IMR-90 (cell line): ENCODE measurements at regions not wholly inside any gene's neighbourhood (a gene's known extent, or its start where the extent isn't known, plus 50 kb on each side); places are given as distances from the start of the nearest gene placed in this dataset.

Experiments used
- ATAC-seq: fragments of 200-7000 bp; cut with Tn5 transposase; 2 replicates; pipeline ENCODE4 v1.9.1; 2020; ENCODE audit warnings: low read depth, mild to moderate bottlenecking, moderate library complexity
- BruUV-seq: library from RNA; stranded (reverse); fragments of 400-500 nt; replicated peaks from 2 replicates; lab custom pipeline; 2021; lab: Mats Ljungman, UMichigan
- CTCF ChIA-PET: fragments of 300-600 bp; formaldehyde crosslinking; extraction: SDS; loops from one replicate; lab custom pipeline; 2021; ENCODE audit warnings: antibody characterized with exemption; lab: Yijun Ruan, JAX
- POLR2A ChIA-PET: fragments of 300-600 bp; sonication (Branson Sonifier 250); formaldehyde crosslinking; loops from one replicate; lab custom pipeline; 2022; ENCODE audit warnings: antibody characterized with exemption; ENCODE audit not compliant: unreplicated experiment; lab: Charles Lee
- DNase-seq: peaks from one replicate; pipeline ENCODE4 v3.0.0; 2013
- H2AFZ ChIP-seq: replicated peaks from 2 replicates; pipeline ENCODE3; 2013; ENCODE audit warnings: low read length, mild to moderate bottlenecking; ENCODE audit not compliant: poor library complexity
- H2AK5ac ChIP-seq: 2 replicates; pipeline ENCODE4 v1.6.1; 2013; ENCODE audit warnings: low read depth, low read length, inconsistent platforms
- H2AK9ac ChIP-seq: replicated peaks from 2 replicates; pipeline ENCODE3; 2013; ENCODE audit warnings: mild to moderate bottlenecking, low read depth, low read length, moderate library complexity; ENCODE audit not compliant: poor library complexity
- H2BK120ac ChIP-seq: 2 replicates; pipeline ENCODE4 v1.6.1; 2013; ENCODE audit warnings: low read depth, low read length, inconsistent platforms
- H2BK15ac ChIP-seq: 3 replicates; pipeline ENCODE4 v1.6.1; 2013; ENCODE audit warnings: low read depth, low read length, inconsistent platforms
- H2BK20ac ChIP-seq: 2 replicates; pipeline ENCODE4 v1.6.1; 2013; ENCODE audit warnings: low read depth, mild to moderate bottlenecking, inconsistent platforms, low read length, moderate library complexity
- H2BK5ac ChIP-seq: 2 replicates; pipeline ENCODE4 v1.6.1; 2013; ENCODE audit warnings: mild to moderate bottlenecking, low read depth, low read length, inconsistent platforms; ENCODE audit not compliant: poor library complexity, severe bottlenecking
- H3K14ac ChIP-seq: replicated peaks from 2 replicates; pipeline ENCODE4 v1.6.1; 2013; ENCODE audit warnings: low read depth, low read length, inconsistent platforms
- H3K18ac ChIP-seq: 2 replicates; pipeline ENCODE4 v1.6.1; 2013; ENCODE audit warnings: low read depth, low read length, control low read depth
- H3K23ac ChIP-seq: 2 replicates; pipeline ENCODE4 v1.6.1; 2013; ENCODE audit warnings: low read depth, low read length, inconsistent platforms
- H3K27ac ChIP-seq: 2 replicates; pipeline ENCODE4 v1.5.1; 2013; ENCODE audit warnings: mild to moderate bottlenecking, control low read depth, low read length; ENCODE audit not compliant: insufficient read depth
- H3K27me3 ChIP-seq: 2 replicates; pipeline ENCODE4 v1.6.1; 2013; ENCODE audit warnings: low read length; ENCODE audit not compliant: control insufficient read depth, insufficient read depth
- H3K36me3 ChIP-seq: 2 replicates; pipeline ENCODE4 v1.6.1; 2013; ENCODE audit warnings: low read length, mixed read lengths; ENCODE audit not compliant: control insufficient read depth, insufficient read depth
- H3K4ac ChIP-seq: 2 replicates; pipeline ENCODE4 v1.6.1; 2013; ENCODE audit warnings: low read depth, low read length, inconsistent platforms
- H3K4me1 ChIP-seq: 2 replicates; pipeline ENCODE4 v1.6.1; 2013; ENCODE audit warnings: low read length, mixed read lengths; ENCODE audit not compliant: control insufficient read depth, insufficient read depth
- H3K4me2 ChIP-seq: 2 replicates; pipeline ENCODE4 v1.6.1; 2013; ENCODE audit warnings: low read depth, mild to moderate bottlenecking, control low read depth, low read length, moderate library complexity
- H3K4me3 ChIP-seq: 2 replicates; pipeline ENCODE4 v1.5.1; 2013; ENCODE audit warnings: low read depth, mild to moderate bottlenecking, control low read depth, low read length, moderate library complexity; ENCODE audit not compliant: insufficient read depth
- H3K56ac ChIP-seq: 2 replicates; pipeline ENCODE4 v1.6.1; 2013; ENCODE audit warnings: low read length, inconsistent platforms; ENCODE audit not compliant: insufficient read depth; ENCODE audit errors: extremely low read depth
- H3K79me1 ChIP-seq, 2 experiments: 2 replicates each; pipeline ENCODE4 v1.6.1; 2013; ENCODE audit warnings: low read length in 2 of 2, inconsistent platforms in 1 of 2, low read depth in 1 of 2
- H3K9ac ChIP-seq: 2 replicates; pipeline ENCODE4 v1.6.1; 2013; ENCODE audit warnings: low read depth, low read length, control low read depth
- H3K9me1 ChIP-seq: 2 replicates; pipeline ENCODE4 v1.6.1; 2013; ENCODE audit warnings: low read length, inconsistent platforms; ENCODE audit not compliant: insufficient read depth
- H3K9me3 ChIP-seq: 2 replicates; pipeline ENCODE4 v1.6.1; 2013; ENCODE audit warnings: low read length; ENCODE audit not compliant: control insufficient read depth, insufficient read depth
- H4K20me1 ChIP-seq: 2 replicates; pipeline ENCODE4 v1.6.1; 2013; ENCODE audit warnings: low read length, inconsistent platforms; ENCODE audit not compliant: insufficient read depth
- H4K5ac ChIP-seq: 2 replicates; pipeline ENCODE4 v1.6.1; 2013; ENCODE audit warnings: mild to moderate bottlenecking, low read depth, low read length, control low read depth
- H4K8ac ChIP-seq, 2 experiments: 2 replicates each; pipeline ENCODE4 v1.6.1; 2013; ENCODE audit warnings: low read depth in 2 of 2, low read length in 2 of 2, control low read depth in 1 of 2, inconsistent platforms in 1 of 2
- H4K91ac ChIP-seq: 2 replicates; pipeline ENCODE4 v1.6.1; 2013; ENCODE audit warnings: low read depth, low read length, inconsistent platforms; ENCODE audit not compliant: insufficient read depth
- BHLHE40 ChIP-seq: fragments of 150-350 bp; IDR thresholded peaks from 2 replicates; pipeline ENCODE4 v1.6.1; 2016; ENCODE audit warnings: mild to moderate bottlenecking, low read depth, low read length
- CEBPB ChIP-seq: IDR thresholded peaks from 2 replicates; pipeline ENCODE4 v1.6.1; 2012; ENCODE audit warnings: low read depth, low read length, improper control_type of control experiment
- CHD1 ChIP-seq: IDR thresholded peaks from 2 replicates; pipeline ENCODE4 v1.6.1; 2012; ENCODE audit warnings: low read depth, low read length, improper control_type of control experiment
- FOS ChIP-seq: fragments of 150-350 bp; IDR thresholded peaks from 2 replicates; pipeline ENCODE4 v1.6.1; 2016; ENCODE audit warnings: low read depth, low read length
- MAFK ChIP-seq: IDR thresholded peaks from 2 replicates; pipeline ENCODE4 v1.6.1; 2012; ENCODE audit warnings: low read depth, low read length, improper control_type of control experiment
- MAZ ChIP-seq: IDR thresholded peaks from 2 replicates; pipeline ENCODE4 v1.6.1; 2012; ENCODE audit warnings: low read depth, mild to moderate bottlenecking, low read length, improper control_type of control experiment, moderate library complexity, borderline replicate concordance
- MXI1 ChIP-seq: IDR thresholded peaks from 2 replicates; pipeline ENCODE4 v1.6.1; 2012; ENCODE audit warnings: low read depth, mild to moderate bottlenecking, low read length, moderate library complexity, borderline replicate concordance
- NFE2L2 ChIP-seq: fragments of 150-350 bp; IDR thresholded peaks from 2 replicates; pipeline ENCODE4 v1.6.1; 2016; ENCODE audit warnings: low read depth, mild to moderate bottlenecking, low read length
- POLR2A ChIP-seq: IDR thresholded peaks from 2 replicates; pipeline ENCODE4 v1.6.1; 2012; ENCODE audit warnings: mild to moderate bottlenecking, low read depth, low read length
- RAD21 ChIP-seq: IDR thresholded peaks from 2 replicates; pipeline ENCODE4 v1.6.1; 2012; ENCODE audit warnings: low read length, improper control_type of control experiment
- RCOR1 ChIP-seq: IDR thresholded peaks from 2 replicates; pipeline ENCODE4 v1.6.1; 2012; ENCODE audit warnings: mild to moderate bottlenecking, low read length, improper control_type of control experiment; ENCODE audit not compliant: insufficient replicate concordance
- RFX5 ChIP-seq: IDR thresholded peaks from 2 replicates; pipeline ENCODE4 v1.8.0; 2012; ENCODE audit warnings: low read depth, mild to moderate bottlenecking, low read length, moderate library complexity
- SMC3 ChIP-seq: fragments of 150-350 bp; IDR thresholded peaks from 2 replicates; pipeline ENCODE4 v1.6.1; 2016; ENCODE audit warnings: low read depth, mild to moderate bottlenecking, antibody characterized with exemption, low read length, moderate library complexity
- WGBS, 2 experiments: methylation state at CpG; one replicate each; pipeline versions ENCODE4 v1.1.5 to v1.1.7; 2013; ENCODE audit warnings: missing lambda C conversion rate in 2 of 2; ENCODE audit not compliant: insufficient read length in 1 of 2; ENCODE audit errors: extremely low coverage in 2 of 2; 5-methylcytosine and 5-hydroxymethylcytosine counted together
- dilution Hi-C: fragments of 300-500 bp; cut with HindIII; formaldehyde crosslinking; loops from one replicate; pipeline ENCODE4 v1.14.3; 2018; ENCODE audit warnings: low sequenced_read_pairs; ENCODE audit not compliant: unreplicated experiment
- in situ Hi-C: fragments of 300-500 bp; cut with MboI; formaldehyde crosslinking; loops from 3 replicates; pipeline ENCODE4 v1.14.3; 2019; ENCODE audit warnings: low sequenced_read_pairs, inconsistent platforms, mixed read lengths
- intact Hi-C: fragments of 100-400 bp; cut with micrococcal nuclease; formaldehyde crosslinking; loops from 2 replicates; pipeline ENCODE4 v1.10.0; 2022
- TF ChIP-seq, protein P1 (sequence below): conservative IDR thresholded peaks from 2 replicates; pipeline ENCODE4 v1.5.1; 2012; ENCODE audit warnings: mild to moderate bottlenecking, low read depth, low read length, improper control_type of control experiment
- TF ChIP-seq, protein P2 (sequence below): fragments of 150-350 bp; IDR thresholded peaks from 2 replicates; pipeline ENCODE4 v1.6.1; 2016; ENCODE audit warnings: low read depth, mild to moderate bottlenecking, low read length, moderate library complexity, borderline replicate concordance
- TF ChIP-seq, protein P3 (sequence below): fragments of 150-350 bp; IDR thresholded peaks from 2 replicates; pipeline ENCODE4 v1.6.1; 2017; ENCODE audit warnings: mild to moderate bottlenecking, antibody characterized with exemption, low read length, low read depth

DNA sequence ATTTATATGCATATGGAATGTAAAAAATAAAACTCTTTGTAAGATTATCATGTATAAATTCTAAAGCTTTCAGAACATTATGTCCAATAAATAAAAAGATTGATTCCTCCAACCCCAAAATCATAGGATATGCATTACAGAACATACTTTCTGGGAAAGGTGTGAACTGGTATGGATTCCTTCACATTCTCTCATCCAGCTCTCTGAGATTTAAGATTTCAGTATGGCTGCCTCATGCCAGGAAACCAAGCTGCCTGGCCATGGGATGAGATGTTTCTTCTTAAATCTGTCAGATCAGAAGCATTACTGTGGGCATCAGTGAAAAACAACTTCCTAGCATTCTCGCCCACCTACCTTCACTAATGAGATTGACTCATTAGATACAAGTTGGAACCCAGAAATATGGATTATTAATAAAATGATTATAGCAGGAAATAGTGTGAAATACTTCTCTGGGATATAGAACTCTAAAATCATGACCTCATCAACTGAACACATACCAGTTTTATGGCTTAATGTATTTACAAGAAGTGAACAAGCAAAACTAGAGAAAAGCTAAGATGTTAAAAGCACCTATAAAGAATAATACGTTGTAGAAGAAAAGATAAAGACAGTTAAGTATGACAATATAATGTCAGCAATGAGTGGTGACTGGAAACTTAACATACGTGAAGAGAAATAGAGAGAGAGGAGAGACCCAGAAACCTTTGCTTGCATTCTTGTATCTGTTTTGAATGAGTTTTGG, 171.6 kb upstream of the PHACTR1 start:
- Histone ChIP-seq H2AFZ (no peak overlapping the region), H3K4me2 (no peak overlapping the region), H4K8ac (no peak overlapping the region), H3K9ac (no peak overlapping the region), H3K23ac (no peak overlapping the region), H2BK120ac (no peak overlapping the region), H3K14ac (no peak overlapping the region), H3K4me3 (no peak overlapping the region), H3K36me3 (no peaks in the 10 kb centered on the region), H2BK15ac (peak overlapping the region; percentile 41; the same call in 1 of the 3 replicates), H3K79me1 (no peaks in the 10 kb centered on the region), H3K9me3 (no peaks in the 10 kb centered on the region), H4K91ac (no peak overlapping the region), H3K27ac (no peak overlapping the region), H3K27me3 (no peaks in the 10 kb centered on the region), H2BK5ac (no peak overlapping the region), H3K56ac (no peak overlapping the region), H2AK5ac (no peak overlapping the region), H3K4ac (no peak overlapping the region), H3K9me1 (no peaks in the 10 kb centered on the region), H3K4me1 (peaks cover 3% of the 10 kb centered on the region; the same call in 1 of the 2 replicates), H3K18ac (peak overlapping the region; percentile 57; the same call in 1 of the 2 replicates), H2AK9ac (no peak overlapping the region), H4K5ac (no peak overlapping the region; the same call in 1 of the 2 replicates), H2BK20ac (peak overlapping the region; percentile 8; the same call in 1 of the 2 replicates), H4K20me1 (no peaks in the 10 kb centered on the region)
- TF ChIP-seq BHLHE40 (no peak), NFE2L2 (no peak), MXI1 (no peak), SMC3 (no peak), POLR2A (no peak), RAD21 (no peak), RFX5 (no peak), CHD1 (no peak), MAZ (no peak), CEBPB (no peak), MAFK (no peak), RCOR1 (no peak), FOS (no peak)
- TF ChIP-seq, protein P1, sequence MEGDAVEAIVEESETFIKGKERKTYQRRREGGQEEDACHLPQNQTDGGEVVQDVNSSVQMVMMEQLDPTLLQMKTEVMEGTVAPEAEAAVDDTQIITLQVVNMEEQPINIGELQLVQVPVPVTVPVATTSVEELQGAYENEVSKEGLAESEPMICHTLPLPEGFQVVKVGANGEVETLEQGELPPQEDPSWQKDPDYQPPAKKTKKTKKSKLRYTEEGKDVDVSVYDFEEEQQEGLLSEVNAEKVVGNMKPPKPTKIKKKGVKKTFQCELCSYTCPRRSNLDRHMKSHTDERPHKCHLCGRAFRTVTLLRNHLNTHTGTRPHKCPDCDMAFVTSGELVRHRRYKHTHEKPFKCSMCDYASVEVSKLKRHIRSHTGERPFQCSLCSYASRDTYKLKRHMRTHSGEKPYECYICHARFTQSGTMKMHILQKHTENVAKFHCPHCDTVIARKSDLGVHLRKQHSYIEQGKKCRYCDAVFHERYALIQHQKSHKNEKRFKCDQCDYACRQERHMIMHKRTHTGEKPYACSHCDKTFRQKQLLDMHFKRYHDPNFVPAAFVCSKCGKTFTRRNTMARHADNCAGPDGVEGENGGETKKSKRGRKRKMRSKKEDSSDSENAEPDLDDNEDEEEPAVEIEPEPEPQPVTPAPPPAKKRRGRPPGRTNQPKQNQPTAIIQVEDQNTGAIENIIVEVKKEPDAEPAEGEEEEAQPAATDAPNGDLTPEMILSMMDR: no peak
- TF ChIP-seq, protein P2, sequence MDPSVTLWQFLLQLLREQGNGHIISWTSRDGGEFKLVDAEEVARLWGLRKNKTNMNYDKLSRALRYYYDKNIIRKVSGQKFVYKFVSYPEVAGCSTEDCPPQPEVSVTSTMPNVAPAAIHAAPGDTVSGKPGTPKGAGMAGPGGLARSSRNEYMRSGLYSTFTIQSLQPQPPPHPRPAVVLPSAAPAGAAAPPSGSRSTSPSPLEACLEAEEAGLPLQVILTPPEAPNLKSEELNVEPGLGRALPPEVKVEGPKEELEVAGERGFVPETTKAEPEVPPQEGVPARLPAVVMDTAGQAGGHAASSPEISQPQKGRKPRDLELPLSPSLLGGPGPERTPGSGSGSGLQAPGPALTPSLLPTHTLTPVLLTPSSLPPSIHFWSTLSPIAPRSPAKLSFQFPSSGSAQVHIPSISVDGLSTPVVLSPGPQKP: no peak
- TF ChIP-seq, protein P3, sequence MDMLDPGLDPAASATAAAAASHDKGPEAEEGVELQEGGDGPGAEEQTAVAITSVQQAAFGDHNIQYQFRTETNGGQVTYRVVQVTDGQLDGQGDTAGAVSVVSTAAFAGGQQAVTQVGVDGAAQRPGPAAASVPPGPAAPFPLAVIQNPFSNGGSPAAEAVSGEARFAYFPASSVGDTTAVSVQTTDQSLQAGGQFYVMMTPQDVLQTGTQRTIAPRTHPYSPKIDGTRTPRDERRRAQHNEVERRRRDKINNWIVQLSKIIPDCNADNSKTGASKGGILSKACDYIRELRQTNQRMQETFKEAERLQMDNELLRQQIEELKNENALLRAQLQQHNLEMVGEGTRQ: no peak
- WGBS, 2 experiments: no CpG with 5 or more reads among the region's 3 CpGs
- in situ Hi-C loops (no loop called here), intact Hi-C loops (no loop called here), dilution Hi-C loops (no loop called here)
- ATAC-seq: no peak
- ChIA-PET POLR2A (no interaction called here), CTCF (no interaction called here)
- no TSS peak for BruUV-seq
- DNase-seq: no peak
